SKM-1 (cell line): ENCODE measurements at regions not wholly inside any gene's neighbourhood (a gene's known extent, or its start where the extent isn't known, plus 50 kb on each side); places are given as distances from the start of the nearest gene placed in this dataset.
"Not testable (repeated sequence)": the region's sequence is repeated elsewhere in the genome, so short reads cannot be mapped to it uniquely, and the experiment has no call there.

Experiments used
- DNase-seq: peaks from one replicate; lab custom pipeline; 2025; ENCODE audit not compliant: unreplicated experiment; lab: John Stamatoyannopoulos, UW

DNA sequence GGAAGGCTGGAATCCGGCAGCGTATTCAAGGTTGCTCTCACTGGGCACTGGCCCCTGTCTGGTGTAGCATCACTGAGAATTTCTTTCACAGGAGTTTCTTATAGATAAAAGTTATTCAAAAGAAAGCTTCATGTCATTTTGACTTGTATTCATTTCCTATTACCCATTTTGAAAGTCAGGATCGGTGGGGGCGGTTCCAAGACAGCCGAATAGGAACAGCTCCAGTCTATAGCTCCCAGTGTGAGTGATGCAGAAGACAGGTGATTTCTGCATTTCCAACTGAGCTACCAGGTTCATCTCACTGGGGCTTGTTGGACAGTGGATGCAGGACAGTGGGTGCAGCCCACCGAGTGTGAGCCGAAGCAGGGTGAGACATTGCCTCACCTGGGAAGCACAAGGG, 51.5 kb upstream of the CDC42EP3 start:
- not testable (repeated sequence) for DNase-seq

DNA sequence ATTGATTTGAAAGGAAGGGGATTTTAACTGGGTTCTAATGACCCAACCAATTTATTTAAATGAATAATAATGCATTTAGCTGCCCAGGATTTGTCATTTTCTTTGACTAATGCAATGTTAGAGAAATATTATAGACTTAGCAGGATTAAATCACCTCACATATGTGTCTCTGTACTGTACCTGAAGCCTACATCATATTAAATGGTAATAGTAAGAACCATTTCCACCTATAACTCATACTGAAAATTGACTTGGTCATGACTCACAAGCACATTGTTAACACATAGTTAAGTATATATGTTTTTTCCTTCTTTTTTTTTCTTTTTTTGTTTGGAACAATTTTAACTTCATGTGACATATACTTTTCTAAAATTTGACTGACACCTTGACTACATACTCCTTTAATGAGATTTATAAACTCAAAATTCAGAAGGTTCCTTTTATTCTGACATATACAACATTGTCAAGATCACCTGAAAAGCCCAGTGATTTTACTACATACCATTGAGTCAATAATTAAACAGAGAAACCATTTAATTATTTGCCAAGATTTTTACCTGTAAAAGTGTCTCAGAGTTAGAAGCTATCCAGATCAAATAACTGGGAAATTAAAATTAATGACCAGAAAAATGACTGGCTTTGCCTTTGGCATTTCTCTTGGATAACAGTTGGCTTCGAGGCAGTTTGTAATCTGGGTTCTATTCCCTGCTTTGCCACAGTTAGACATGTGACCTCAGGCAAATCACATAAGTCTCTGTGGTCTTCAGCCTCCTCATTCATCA, 58.8 kb upstream of the CDC42EP3 start:
- no peak for DNase-seq

DNA sequence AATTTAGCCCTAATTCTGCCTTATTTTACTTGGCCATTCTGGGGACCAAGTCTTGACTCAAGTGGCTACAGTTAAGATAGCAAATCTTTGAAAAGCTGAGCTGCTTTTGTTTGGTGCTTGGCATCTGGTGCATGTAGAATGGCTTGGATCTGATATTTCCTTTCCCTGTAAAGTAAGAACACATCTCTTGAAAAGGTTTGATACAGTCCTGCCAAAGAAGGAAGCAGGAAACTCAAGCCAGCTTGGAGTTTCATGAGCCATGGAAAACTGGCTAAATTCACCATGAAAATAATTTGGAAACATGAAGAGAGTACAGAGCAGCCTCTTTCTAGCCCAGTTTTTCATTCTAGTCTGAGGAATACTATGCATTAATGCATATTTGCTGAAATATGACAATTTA, 61.0 kb upstream of the CDC42EP3 start:
- DNase-seq = not testable (repeated sequence)

DNA sequence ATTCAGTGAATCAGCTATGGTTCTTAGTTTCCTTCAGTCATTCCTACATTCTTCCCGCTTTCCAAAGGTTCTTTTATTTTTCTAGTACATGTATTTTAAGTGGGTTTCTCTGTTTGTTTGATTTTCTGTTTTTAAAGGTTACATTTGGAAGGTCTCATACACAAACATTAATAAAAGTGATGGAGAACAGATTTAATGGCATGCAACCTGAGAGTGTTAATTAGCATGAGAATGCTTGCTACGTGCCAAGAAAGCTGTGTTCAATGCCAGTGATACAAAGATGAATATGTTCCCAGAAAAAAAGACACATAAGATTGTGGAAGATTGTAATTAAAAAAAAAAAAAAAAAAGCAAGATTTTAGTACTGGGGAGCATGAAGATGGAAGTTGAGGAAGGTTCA, 61.8 kb upstream of the CDC42EP3 start:
- no peak for DNase-seq

DNA sequence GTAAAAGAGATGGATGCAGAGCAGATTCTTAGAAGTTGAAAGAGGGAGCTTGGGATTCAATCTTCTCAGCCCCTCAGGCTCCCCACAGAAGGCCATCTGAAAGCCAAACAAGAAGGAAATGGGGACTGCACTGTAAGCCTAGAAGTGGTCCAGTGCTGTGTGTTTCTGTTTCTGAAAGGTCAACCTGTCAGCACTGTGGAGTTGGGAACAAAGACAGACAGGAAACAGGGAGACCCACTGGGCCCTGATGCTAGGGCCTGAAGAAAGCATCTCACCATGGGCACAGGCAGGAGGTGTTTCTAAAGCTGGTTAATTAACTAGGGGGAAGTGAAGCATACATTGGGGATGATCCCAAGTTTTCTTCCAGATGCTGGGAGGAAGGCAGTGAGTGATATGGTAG, 62.5 kb upstream of the CDC42EP3 start:
- DNase-seq = not testable (repeated sequence)

DNA sequence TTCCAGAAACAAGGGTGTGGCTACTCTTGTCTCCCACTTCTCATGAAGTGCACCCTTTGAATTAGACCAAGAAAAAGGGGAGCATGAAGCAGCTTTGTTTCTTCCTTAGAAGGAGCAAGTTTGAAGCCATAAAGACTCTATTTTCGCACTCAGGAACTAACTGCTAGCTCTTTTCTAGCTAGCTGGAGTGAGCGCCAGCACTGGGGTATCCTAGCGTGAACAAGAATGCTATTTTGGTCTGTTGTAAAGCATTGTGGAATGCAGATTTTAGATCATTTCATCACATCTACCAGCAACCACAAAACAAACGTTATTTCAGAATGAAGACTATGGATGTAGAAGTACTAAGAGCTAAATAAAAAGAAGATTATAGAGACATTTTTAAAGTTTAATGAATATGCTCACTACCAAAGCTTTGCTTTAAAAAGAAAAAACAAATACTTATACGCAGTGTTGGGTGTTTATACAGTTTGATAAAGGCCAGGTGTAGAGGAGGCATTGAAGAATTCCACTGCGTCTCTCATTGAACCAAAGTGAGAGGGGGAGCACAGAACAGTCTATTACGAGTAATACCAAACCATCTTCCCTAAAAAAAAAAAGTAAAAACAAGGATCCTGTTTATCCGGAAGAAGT, 63.6 kb upstream of the CDC42EP3 start:
- not testable (repeated sequence) for DNase-seq

DNA sequence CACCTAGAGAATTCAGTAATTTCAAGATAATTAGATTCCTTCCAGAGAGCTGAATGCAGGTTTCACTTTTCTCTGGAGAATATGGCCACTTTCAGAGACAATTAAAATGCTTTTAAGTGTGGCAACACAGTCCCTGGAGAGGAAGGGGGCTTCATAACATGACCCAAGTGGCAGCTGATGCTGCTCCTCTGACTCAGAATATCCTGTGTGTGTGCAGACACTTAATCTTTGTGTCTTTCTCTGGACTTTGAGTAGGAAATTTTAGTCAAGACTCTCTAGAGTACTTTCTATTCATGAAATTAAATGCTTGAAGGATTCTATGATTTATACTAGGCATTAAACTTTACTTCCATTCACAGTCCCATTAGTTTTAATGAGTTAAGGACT, 64.1 kb upstream of the CDC42EP3 start:
- DNase-seq = not testable (repeated sequence)

DNA sequence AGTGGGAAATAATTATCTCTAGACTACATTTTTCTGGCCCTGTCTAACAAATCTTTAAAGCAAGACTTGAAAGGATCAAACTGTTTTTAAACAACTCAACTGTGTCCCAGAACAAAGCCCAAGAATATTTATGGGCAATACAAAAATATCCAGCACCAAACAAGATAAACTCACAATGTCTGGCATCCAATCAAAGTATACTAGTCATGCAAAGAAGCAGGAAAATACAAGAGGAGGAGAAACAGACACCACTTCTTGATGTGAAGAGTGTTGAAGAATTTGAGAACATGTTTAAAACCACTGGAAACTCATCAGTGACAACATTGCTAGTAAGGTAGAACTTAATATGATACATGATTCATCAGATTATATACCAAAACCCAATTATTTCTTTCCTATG, 66.1 kb upstream of the CDC42EP3 start:
- DNase-seq = no peak

DNA sequence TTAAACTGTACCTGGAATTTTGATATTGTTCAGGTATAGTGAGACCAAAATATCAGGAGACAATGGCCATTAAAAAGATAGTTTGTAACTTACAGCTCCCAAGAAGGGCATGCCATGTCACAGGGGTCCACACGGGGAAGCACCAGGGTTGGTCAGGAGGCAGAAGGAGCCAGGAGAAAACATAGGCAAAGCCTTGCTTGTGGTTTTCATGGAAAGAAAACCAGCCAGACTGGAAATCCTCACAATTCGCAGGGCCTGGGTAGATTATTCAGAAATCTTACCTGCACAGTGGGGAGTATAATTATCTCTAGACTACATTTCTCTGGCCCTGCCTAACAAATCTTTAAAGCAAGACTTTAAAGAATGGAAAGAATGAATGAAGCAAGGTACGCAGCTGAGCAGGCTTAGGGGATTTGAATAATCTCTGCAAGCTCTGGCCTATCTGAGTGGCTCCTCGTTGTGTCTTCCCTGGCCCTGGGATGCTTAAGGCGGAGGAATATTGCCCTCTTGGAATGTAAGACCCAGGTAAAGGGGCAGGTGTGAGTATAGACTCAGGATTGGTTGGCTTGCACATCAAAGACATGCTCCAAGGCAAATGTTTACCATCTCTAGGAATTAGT, 66.9 kb upstream of the CDC42EP3 start:
- DNase-seq = no peak

DNA sequence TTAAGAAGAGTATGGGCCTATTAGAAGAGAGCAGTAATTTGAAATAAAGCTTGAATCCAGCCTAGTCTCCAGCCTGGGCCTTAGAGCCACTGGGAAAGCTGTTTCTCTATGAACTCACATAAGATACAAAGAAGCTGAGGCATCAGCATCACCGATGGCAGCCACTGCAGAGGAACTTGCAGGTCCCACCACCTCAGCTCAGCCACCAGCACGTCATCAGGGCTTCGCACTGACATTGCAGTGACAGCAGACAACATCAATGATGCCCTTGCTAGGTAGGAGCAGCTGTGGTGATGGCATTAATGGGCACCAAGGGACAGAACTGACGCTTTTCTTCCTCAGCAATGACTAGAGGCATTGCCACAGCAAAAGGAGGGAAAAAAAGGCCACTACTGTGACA, 67.7 kb upstream of the CDC42EP3 start:
- no peak for DNase-seq

DNA sequence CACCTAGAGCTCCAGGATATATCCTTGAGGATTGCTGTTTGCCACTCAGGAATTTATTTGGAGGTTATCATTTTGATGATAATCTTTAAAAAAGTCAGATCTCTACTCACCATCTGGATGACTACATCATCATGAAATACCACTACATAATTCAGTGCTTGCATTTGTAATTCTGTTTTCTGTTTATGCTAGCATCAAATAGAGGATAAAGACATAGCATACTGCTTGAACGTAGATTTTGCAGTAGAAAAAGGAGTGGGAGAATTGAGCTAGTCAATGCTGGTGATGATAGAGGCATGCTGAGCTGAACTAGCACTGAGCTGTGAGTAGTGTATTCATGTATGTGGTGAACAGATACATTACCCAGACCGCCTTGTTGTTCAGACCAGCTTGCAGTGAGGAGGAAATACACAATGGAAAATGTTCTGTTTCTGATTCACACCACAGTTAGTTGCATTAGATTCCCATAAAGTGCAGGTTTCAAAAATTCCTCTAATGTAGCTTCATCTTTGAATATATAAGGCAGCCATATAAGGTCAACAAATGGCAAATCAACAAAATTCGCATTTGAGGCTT, 68.8 kb upstream of the CDC42EP3 start:
- DNase-seq = no peak

DNA sequence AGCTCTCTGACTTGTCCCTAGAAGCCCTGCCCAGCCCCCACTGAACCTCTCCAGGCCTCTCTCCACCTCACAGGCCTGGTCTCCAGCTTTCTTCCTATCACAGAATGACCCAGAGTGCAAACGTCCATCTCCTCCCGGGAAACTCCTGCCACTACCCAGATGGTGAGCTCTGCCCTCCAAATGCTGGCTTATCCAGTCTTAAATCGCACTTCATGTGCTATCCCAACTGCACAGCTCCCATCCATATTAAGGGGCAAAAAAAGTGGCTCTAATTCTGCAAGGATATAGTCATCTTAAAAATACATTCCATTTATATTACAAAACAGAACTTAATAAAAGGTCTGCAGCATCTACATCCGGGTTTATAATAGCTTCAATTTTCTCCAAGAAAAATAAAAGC, 70.8 kb upstream of the CDC42EP3 start:
- no peak for DNase-seq

DNA sequence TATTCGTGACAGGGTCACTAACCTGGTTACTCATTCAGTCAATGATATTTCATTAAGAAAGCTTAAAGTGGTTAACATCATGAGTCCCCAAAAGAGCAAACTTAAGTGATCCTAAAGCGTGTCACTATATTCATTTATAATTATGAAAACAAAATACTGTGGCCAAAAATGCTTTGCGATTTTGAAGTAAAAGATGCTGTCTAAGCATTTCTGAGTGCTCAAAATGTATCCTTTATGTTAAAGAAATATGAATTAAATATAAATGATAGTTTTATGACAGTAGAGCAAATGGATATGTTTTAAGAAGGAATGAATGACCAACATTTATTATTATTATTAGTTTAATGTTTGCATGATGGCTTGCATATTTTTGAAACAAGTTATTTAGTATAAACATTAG, 72.6 kb upstream of the CDC42EP3 start:
- no peak for DNase-seq

DNA sequence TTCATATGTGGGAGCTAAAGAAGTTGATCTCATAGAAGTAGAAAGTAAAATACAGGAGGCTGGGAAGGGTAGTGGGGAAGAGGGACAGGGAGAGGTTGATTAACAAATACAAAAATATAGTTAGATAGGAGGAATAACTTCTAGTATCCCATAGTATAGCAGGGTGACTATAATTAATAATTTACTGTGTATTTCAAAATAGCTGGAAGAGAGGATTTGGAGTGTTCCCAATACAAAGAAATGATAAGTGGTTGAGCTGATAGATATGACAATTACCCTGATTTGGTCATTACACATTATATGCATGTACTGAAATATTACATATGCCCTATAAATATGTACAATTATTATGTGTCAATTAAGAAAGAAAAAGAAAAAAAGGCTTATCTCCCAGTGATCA, 73.5 kb upstream of the CDC42EP3 start:
- not testable (repeated sequence) for DNase-seq

DNA sequence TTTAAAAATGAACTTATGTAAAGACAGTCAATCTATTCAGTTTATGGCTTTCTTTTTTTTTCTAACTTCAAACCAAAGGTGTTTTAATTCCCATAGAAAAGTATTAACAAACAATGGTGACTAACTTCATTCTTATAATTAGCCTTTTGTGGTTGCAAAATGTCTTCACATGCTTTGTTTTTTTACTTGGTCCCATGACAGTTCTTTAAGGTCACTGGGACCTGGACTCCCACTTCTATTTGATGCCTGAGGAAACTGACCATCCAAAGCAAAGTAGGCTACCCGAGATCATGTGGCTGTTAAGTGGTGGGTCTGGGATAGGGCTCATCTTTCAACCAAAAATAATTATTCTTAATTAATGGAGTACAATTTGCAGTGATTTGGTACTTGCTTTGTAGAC, 74.6 kb upstream of the CDC42EP3 start:
- DNase-seq = not testable (repeated sequence)

DNA sequence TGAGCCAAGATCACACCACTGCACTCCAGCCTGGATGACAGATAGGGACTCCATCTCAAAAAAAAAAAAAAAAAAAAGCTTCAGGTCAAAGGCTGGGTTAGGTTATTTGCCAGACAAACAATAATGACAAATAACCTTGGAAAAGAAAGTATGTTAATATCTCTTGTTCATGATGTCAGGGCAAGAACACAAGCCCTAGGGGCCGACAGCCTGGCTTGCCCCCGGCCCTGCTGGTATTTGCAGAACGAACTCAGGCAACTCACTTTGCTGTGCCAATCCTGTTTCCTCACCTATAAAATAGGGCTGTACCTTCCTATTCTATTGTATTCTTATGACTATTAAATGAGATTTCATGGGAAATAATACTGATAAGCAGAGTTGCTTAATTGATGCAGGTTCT, 75.4 kb upstream of the CDC42EP3 start:
- DNase-seq = no peak

DNA sequence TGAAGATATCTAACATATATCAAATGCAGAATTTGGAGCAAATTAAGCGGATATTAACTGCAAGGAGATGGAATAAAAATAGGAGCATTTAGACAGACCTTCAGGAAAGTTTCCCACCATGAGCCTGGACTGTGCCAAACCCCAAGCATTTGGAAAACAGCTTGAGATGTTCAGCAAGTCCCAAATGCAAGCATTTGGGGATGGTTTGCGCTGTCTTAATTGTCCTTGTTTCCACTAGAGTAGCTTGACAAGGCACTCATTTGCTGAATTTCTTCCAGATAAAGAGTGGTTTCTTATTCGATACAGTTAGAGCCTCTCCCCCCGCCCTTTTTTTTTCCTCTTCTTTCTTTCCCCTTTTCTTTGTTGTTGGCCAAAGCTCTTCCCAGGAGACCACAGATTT, 77.1 kb upstream of the CDC42EP3 start:
- no peak for DNase-seq

DNA sequence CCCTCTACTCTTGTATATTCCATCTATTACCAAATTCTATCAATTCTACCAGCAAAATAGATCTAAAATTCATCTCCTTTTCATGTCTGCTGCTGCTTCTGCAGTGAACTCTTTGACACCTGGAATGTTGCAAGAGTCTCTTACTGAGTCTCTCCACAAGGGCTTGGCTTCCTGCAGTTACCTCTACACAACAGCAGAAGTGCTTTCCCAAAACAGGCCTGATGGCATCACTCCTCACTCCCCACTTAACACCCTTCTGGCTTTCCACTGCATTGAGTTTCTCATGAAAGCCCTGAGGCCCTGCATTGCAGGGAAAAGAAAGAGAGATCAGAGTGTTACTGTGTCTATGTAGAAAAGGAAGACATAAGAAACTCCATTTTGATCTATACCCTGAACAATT, 78.8 kb upstream of the CDC42EP3 start:
- not testable (repeated sequence) for DNase-seq

DNA sequence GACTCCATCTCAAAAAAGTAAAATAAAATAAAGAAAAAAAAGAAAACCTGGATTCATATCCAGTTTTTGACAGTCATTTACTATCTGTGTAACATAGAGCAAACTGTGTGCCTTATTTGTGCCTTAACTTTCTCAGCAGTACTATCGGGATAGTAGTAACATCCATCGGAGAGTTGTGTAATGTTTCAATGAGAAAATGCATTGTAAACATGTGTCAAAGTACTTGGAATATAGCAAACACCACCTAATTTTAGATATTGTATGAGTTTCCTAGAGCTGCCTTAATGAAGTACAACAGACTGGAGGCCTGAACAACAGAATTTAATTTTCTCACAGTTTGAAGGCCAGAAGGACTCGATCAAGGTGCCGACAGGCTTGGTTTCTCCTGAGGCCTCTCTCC, 81.3 kb upstream of the CDC42EP3 start:
- no peak for DNase-seq

DNA sequence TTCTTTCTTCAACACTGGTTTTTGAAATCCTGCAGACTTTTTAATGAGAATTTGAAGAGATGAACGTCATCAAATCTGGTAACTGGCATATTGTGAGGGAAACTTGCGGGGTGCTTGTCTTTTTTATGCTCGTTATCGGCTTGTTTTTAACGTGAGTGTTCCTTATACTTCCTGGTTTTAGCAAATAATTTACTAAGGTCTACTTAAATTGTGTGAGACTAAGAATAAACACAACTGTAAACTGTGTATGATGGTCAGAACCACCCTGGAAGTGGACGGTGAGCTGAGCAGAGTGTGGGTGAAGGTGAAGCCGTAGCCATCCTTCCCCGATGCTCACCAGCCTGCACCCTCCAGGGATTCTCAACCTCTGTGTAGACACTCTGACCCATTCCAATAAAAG, 82.3 kb upstream of the CDC42EP3 start:
- DNase-seq = no peak

DNA sequence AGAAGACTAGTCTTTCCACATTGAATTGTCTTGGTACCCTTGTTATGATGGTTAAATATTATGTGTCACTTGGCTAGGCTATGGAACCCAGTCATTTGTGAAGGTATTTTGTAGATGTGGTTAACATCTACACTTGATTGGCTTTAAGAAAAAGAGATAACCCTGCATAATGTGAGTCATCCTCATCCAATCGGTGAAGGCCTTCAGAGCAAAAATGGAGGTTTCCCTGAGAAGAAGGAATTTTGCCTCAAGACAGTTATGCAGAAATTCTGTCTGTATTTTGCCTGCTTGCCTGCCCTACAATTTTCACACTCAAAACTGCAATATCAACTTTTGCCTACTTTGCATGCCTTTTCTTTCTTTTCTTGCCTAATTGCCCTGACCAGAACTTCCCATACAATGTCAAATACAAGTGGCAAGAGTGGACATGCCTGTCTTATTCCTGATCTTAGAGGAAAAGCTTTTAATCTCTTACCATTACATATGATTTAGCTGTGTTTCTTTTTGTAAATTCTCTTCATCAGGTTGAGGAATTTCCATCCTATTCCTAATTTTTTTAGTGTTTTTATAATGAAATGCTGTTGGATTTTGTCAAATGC, 84.6 kb upstream of the CDC42EP3 start:
- not testable (repeated sequence) for DNase-seq

DNA sequence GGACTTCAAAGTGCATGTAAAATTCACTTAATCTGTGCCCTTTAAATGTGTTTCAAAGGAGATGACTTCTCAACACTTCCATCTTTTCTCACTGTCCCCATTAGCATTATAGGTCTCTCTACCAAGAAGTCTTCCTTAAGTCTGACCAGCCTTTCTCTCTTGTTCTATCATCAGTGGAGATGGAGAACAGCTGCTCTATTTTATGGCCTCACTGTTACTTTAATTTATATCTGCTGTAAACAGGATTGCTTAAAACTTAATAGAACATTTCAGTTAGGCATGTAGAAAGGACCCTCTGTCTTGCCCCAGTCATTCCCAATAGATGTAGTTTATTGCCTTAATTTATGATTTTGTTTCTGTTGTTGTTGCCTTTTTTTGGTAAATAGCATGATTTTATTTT, 86.0 kb upstream of the CDC42EP3 start:
- DNase-seq = not testable (repeated sequence)
